Epithelial cell of esophagus (primary cell): ENCODE measurements at regions not wholly inside any gene's neighbourhood (a gene's known extent, or its start where the extent isn't known, plus 50 kb on each side); places are given as distances from the start of the nearest gene placed in this dataset.

ENCODE experiments used
- DNase-seq: peaks from one replicate; pipeline ENCODE4 v3.0.0; 2010; ENCODE audit warnings: low read depth
- H3K4me3 ChIP-seq: 2 replicates; pipeline ENCODE4 v1.5.1; 2011; ENCODE audit warnings: mild to moderate bottlenecking, low read length, control low read depth
- TF ChIP-seq, protein P1 (sequence below): IDR thresholded peaks from 2 replicates; pipeline ENCODE4 v1.5.1; 2011; ENCODE audit warnings: low read depth, mild to moderate bottlenecking, low read length, control low read depth, inconsistent platforms; ENCODE audit not compliant: insufficient read depth; ENCODE audit errors: missing control alignments

DNA sequence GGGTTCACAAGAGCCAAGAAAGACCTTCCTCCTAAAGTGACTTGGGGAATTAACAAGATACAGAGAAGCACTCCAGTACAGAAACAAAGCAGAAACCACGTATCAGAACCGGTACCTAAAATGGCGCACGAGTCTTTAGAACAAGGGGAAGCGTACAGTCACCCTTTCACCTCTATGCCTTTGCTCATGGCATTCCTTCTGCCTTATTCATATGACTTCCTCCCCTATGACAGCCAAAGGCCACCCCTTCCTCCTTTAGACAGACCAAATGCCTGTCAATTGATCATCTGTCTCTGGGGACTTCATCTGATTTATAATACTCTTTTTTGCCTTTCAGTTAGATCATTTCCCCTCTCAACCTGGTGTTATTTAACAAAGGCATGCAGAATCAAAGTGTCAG lies 89.5 kb upstream of the OSBPL8 start:
- no peak overlapping the region for H3K4me3 ChIP-seq

GRCh38 chr12:76652402-76652801 lies 92.8 kb upstream of the OSBPL8 start:
- TF ChIP-seq, protein P1, sequence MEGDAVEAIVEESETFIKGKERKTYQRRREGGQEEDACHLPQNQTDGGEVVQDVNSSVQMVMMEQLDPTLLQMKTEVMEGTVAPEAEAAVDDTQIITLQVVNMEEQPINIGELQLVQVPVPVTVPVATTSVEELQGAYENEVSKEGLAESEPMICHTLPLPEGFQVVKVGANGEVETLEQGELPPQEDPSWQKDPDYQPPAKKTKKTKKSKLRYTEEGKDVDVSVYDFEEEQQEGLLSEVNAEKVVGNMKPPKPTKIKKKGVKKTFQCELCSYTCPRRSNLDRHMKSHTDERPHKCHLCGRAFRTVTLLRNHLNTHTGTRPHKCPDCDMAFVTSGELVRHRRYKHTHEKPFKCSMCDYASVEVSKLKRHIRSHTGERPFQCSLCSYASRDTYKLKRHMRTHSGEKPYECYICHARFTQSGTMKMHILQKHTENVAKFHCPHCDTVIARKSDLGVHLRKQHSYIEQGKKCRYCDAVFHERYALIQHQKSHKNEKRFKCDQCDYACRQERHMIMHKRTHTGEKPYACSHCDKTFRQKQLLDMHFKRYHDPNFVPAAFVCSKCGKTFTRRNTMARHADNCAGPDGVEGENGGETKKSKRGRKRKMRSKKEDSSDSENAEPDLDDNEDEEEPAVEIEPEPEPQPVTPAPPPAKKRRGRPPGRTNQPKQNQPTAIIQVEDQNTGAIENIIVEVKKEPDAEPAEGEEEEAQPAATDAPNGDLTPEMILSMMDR = no peak
- no peak overlapping the region for H3K4me3 ChIP-seq
- no peak for DNase-seq

More for the DNA sequence above, 89.5 kb upstream of the OSBPL8 start:
- TF ChIP-seq, protein P1 = no peak
- DNase-seq = no peak

GRCh38 chr12:76653342-76653741 lies 93.8 kb upstream of the OSBPL8 start:
- DNase-seq = no peak
- H3K4me3 ChIP-seq = no peak overlapping the region
- TF ChIP-seq, protein P1 = no peak

DNA sequence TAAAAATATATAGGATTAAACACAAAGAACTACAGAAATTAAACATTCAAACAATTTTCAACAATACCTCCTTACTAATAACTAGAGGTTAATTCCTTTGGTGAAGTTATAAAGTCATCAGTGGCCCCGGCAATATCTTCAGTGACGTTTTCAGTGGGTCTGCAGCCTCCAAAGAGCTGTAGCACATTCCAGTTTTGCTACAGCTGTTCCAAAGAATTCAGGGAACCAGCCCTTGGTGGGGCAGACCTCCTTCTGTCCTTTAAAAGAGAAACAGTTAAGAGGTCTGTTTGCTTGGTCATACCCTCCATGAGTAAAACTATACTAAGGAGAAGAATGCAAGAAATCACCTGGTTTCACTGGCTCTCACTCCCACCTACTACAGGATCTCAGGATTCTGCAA lies 99.2 kb upstream of the ZDHHC17 start:
- no peak overlapping the region for H3K4me3 ChIP-seq
- TF ChIP-seq, protein P1 = no peak

DNA sequence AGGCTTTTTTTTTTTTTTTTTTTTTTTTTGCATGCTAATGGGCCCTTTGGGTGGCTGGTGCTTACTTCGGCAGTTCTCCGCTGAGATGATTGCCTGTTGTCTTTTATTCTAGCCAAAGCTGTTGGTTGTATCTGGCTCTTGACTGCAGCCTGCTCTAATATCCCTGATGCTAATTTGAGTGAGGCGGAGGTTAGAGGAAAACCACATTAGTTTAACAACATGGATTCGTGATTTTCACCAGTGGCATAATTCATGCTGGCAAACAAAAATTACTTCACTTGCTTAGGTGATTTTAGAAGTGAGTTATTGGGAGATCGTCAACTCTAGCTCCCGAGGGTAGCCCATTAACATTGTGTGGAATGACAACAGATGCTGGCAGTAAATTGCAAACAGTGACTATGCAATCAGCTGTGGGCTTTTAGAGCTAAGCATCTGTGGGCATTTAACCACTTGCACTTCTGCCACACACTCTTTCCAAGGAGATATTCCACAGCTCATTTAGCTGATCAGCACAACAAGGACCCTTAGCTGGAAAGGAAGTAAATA lies 97.6 kb upstream of the ZDHHC17 start:
- TF ChIP-seq, protein P1 = no peak
- no peak overlapping the region for H3K4me3 ChIP-seq
- no peak for DNase-seq

More for the DNA sequence above, 99.2 kb upstream of the ZDHHC17 start:
- no peak for DNase-seq

- H3K4me3 ChIP-seq = no peak overlapping the region
- TF ChIP-seq, protein P1 = no peak
- no peak for DNase-seq
These were observed 93.9 kb upstream of the ZDHHC17 start for GRCh38 chr12:76669981-76670380.

DNA sequence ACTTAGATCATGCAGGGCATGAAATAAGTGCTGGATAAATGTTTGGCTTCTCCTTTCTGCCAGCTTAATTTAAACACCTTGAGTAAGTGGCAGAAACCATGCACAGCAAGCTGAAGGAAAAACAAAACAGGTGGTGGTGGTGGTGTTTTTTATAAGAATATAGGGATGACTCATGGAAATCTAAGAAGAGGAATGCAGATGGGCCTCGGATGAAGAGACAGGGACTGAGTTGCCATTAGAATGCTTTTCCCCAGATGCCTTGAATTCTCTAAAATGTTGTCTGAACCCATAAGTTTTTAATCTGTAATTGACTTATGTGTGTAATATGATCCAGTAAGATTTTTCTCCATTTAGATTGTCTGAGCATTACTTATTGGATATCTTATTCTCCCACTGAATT lies 93.1 kb upstream of the ZDHHC17 start:
- TF ChIP-seq, protein P1 = no peak
- H3K4me3 ChIP-seq = no peak overlapping the region
- DNase-seq = peak; percentile 24
